Cardiac fibroblast (primary cell): ENCODE measurements at regions not wholly inside any gene's neighbourhood (a gene's known extent, or its start where the extent isn't known, plus 50 kb on each side); places are given as distances from the start of the nearest gene placed in this dataset.
A peak's percentile ranks its signal among the peaks of the same experiment; 100 is the strongest.

Source experiments
- DNase-seq, 2 donors: peaks; one replicate each; pipeline versions ENCODE4 v3.0.0 to v3.0.0-alpha.2; 2010; ENCODE audit warnings: low read depth in 2 of 2
- H3K4me3 ChIP-seq, 2 donors: replicated peaks in 1 of 2; 1 replicate in 1 of 2; 2 replicates in 1 of 2; pipeline ENCODE4 v1.5.1; 2011; ENCODE audit warnings: low read depth in 2 of 2, low read length in 2 of 2, mild to moderate bottlenecking in 2 of 2, moderate library complexity in 1 of 2
- TF ChIP-seq, protein P1 (sequence below): IDR thresholded peaks from one replicate; pipeline ENCODE4 v1.5.1; 2011; ENCODE audit warnings: low read depth, mild to moderate bottlenecking, low read length, inconsistent platforms

DNA sequence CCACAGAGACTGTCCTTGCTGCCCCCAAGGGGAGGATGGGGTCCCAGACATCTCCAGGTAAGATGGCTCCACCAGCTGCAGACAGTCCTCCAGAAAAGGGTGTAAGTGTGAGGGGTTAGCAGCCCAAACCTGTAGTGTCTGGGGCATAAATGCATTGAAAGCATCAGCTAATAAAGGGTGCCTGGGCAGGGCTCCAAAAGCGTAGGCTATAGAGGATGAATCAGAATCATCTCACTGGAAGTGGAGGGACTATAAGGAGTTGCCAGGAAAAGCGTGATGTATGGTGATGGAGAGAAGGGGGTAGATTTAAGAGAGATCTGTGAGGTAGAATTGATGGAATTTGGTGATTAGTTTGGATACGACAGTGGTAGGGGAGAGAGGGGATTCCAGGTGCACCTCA, 79.9 kb upstream of the ONECUT1 start:
- TF ChIP-seq, protein P1, sequence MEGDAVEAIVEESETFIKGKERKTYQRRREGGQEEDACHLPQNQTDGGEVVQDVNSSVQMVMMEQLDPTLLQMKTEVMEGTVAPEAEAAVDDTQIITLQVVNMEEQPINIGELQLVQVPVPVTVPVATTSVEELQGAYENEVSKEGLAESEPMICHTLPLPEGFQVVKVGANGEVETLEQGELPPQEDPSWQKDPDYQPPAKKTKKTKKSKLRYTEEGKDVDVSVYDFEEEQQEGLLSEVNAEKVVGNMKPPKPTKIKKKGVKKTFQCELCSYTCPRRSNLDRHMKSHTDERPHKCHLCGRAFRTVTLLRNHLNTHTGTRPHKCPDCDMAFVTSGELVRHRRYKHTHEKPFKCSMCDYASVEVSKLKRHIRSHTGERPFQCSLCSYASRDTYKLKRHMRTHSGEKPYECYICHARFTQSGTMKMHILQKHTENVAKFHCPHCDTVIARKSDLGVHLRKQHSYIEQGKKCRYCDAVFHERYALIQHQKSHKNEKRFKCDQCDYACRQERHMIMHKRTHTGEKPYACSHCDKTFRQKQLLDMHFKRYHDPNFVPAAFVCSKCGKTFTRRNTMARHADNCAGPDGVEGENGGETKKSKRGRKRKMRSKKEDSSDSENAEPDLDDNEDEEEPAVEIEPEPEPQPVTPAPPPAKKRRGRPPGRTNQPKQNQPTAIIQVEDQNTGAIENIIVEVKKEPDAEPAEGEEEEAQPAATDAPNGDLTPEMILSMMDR, result no peak
- H3K4me3 ChIP-seq, result no peak overlapping the region
- DNase-seq, result no peak

DNA sequence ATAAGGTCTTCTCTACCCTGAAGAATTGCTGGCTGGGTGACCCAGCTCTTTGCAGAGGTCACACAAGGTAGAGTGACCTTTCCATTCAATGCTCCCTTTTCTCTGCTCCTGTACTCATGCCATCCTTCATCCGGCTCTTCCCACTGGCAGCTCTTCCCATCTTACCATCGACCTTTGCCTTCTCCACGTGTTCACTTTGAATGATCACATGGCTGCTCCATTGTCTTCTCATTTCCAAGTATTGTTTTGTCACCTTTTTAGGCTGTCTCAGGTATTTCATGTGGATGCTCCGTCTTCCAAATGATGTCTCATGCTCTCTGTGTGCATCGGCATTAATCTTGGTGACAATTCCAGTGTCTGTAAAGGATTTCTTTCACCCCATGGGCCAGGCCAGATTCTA, 76.6 kb upstream of the ONECUT1 start:
- TF ChIP-seq, protein P1, result no peak
- H3K4me3 ChIP-seq, result no peak overlapping the region
- DNase-seq, result no peak

- DNase-seq, result no peak
- H3K4me3 ChIP-seq, result no peak overlapping the region
- TF ChIP-seq, protein P1, result no peak
These were observed 72.5 kb upstream of the ONECUT1 start for GRCh38 chr15:52862677-52863076.

DNA sequence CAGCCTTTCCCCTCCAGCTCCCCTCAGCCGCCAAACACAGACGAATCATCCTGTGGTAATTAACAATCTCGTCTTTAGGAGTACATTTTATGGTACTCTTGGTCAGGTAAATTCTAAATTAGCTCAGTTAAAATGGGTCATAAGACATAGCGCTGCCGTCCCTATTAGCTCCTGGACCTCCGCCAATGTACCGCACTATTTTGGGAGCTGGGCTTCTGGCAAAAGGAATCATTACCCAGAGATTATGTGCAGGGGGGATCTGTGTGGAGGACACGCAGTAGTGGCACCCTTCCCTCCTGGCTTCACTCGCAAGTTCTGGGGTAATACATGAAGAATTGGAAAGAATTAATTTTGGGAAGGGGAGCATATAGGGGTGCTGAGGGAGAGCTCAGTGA, 68.6 kb upstream of the ONECUT1 start:
- no peak overlapping the region for H3K4me3 ChIP-seq
- TF ChIP-seq, protein P1, result no peak
- DNase-seq, result no peak

- no peak overlapping the region for H3K4me3 ChIP-seq
- peak in 1 of 2 donors; percentile 7 for DNase-seq
- TF ChIP-seq, protein P1, result no peak
These were observed 68.0 kb upstream of the ONECUT1 start for GRCh38 chr15:52857937-52858781.

DNA sequence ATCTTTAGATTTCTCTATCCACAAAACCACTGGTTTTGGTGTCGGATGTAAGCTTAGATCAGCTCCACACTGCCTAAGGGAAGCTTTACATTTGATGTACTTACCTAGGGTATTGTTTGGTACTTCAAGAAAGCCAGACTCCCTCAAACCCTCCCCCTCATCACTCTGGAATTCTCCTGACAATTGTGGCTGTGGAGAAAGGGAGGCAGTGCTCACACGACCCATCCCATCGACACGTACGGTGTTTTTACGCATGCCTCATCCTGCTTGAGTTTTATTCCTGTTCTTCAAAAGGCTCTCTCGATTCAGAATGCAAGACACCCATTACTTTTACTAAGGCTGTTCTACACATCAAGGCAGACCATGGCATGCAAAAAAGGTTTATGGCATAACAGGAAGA, 67.3 kb upstream of the ONECUT1 start:
- TF ChIP-seq, protein P1, result no peak
- DNase-seq, result no peak

More for the DNA sequence above, 67.3 kb upstream of the ONECUT1 start:
- H3K4me3 ChIP-seq, result no peak overlapping the region
